ENCODE measurements at regions not wholly inside any gene's neighbourhood (a gene's known extent, or its start where the extent isn't known, plus 50 kb on each side); places are given as distances from the start of the nearest gene placed in this dataset.

DNA sequence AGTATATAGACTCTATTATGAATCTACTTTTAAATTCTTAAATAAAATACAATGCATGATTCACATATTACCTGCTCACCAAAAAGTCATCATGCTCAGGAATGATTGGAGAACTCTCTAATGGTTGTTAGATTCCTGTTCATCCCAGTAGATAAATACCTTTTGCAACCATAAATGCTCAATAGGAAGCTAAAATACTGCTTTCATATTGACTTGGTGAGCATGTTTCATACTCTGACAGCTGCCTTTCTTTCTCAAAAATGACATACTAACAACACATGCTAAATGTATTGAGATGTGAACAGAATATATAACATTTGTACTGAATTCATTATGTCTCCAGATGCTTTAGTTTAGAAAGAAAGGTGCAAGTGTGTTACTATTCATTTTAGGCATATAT, 79.6 kb upstream of the SLCO6A1 start:
- no peak for TF ChIP-seq CTCF (conservative IDR thresholded peaks at IDR 0.05; ENCODE audit: low read length)
- TF ChIP-seq EZH2phosphoT487 (IDR thresholded peaks at IDR 0.05; ENCODE audit: borderline replicate concordance, low read depth, low read length) = no peak

All from OCI-LY7 (cell line).